Posterior cingulate gyrus (tissue), 11 donors: ENCODE measurements at regions not wholly inside any gene's neighbourhood (a gene's known extent, or its start where the extent isn't known, plus 50 kb on each side); places are given as distances from the start of the nearest gene placed in this dataset.

Experiments used
- DNase-seq, 10 donors: peaks; one replicate each; pipeline versions ENCODE4 v3.0.0 to v3.0.0-alpha.2; 2020 to 2021; ENCODE audit warnings: mixed read lengths in 3 of 10
- intact Hi-C: fragments of 100-400 bp; cut with DNase I; formaldehyde crosslinking; loops from one replicate; pipeline ENCODE4 v1.15.1; 2023

- DNase-seq = no peak
- intact Hi-C loops = no loop called here
Measured at GRCh38 chr15:70306582-70306981, 208.9 kb upstream of the TLE3 start.

GRCh38 chr15:70306081-70306480 is 208.4 kb upstream of the TLE3 start:
- intact Hi-C loops = no loop called here
- no peak for DNase-seq

GRCh38 chr15:70303981-70304380 is 206.3 kb upstream of the TLE3 start:
- intact Hi-C loops = no loop called here

GRCh38 chr15:70302360-70302759 is 204.6 kb upstream of the TLE3 start:
- no peak for DNase-seq
- intact Hi-C loops = no loop called here

More at GRCh38 chr15:70303981-70304380, 206.3 kb upstream of the TLE3 start:
- no peak for DNase-seq

GRCh38 chr15:70301396-70301795 is 203.7 kb upstream of the TLE3 start:
- intact Hi-C loops = no loop called here
- DNase-seq = no peak

GRCh38 chr15:70299931-70300869 is 202.5 kb upstream of the TLE3 start:
- intact Hi-C loops = no loop called here
- DNase-seq = no peak

GRCh38 chr15:70297465-70298058 is 199.8 kb upstream of the TLE3 start:
- intact Hi-C loops = no loop called here
- no peak for DNase-seq

GRCh38 chr15:70294731-70295305 is 197.1 kb upstream of the TLE3 start:
- DNase-seq = no peak
- intact Hi-C loops = no loop called here

GRCh38 chr15:70293591-70294470 is 196.1 kb upstream of the TLE3 start:
- intact Hi-C loops = no loop called here
- peak in 1 of 10 donors; percentile 38 for DNase-seq

- intact Hi-C loops = no loop called here
- no peak for DNase-seq
Measured at GRCh38 chr15:70293138-70293537, 195.4 kb upstream of the TLE3 start.

- no peak for DNase-seq
- intact Hi-C loops = no loop called here
Measured at GRCh38 chr15:70292076-70292760, 194.5 kb upstream of the TLE3 start.

GRCh38 chr15:70291305-70292075 is 193.8 kb upstream of the TLE3 start:
- intact Hi-C loops = no loop called here
- no peak for DNase-seq

GRCh38 chr15:70290708-70291107 is 193.0 kb upstream of the TLE3 start:
- DNase-seq = no peak
- intact Hi-C loops = no loop called here

- intact Hi-C loops = no loop called here
- no peak for DNase-seq
Measured at GRCh38 chr15:70289191-70289955, 191.7 kb upstream of the TLE3 start.

- intact Hi-C loops = no loop called here
- no peak for DNase-seq
Measured at GRCh38 chr15:70286113-70286806, 188.5 kb upstream of the TLE3 start.

GRCh38 chr15:70284438-70285214 is 186.9 kb upstream of the TLE3 start:
- peak in 2 of 10 donors; percentile 24 to 34 for DNase-seq
- intact Hi-C loops = no loop called here

- intact Hi-C loops = no loop called here
- DNase-seq = no peak
Measured at GRCh38 chr15:70283511-70283910, 185.8 kb upstream of the TLE3 start.
